Breast epithelium (tissue), 4 donors: ENCODE measurements at regions not wholly inside any gene's neighbourhood (a gene's known extent, or its start where the extent isn't known, plus 50 kb on each side); places are given as distances from the start of the nearest gene placed in this dataset.

ENCODE experiments used
- DNase-seq, 2 donors: peaks; one replicate each; pipeline ENCODE4 v3.0.0-alpha.2; 2019; ENCODE audit warnings: low spot score in 2 of 2
- H3K27ac ChIP-seq, 2 donors: fragments of 200-600 bp; sonication (generic) in 1 of 2; one replicate each; pipeline ENCODE4 v1.5.1; 2016 to 2019; ENCODE audit warnings: mild to moderate bottlenecking in 1 of 2
- H3K27me3 ChIP-seq, 2 donors: fragments of 200-600 bp; sonication (generic) in 1 of 2; one replicate each; pipeline versions ENCODE4 v1.5.1 to v1.6.0; 2017 to 2019; ENCODE audit warnings: control low read depth in 1 of 2, mild to moderate bottlenecking in 1 of 2
- H3K36me3 ChIP-seq: fragments of 200-600 bp; one replicate; pipeline ENCODE4 v1.5.1; 2019
- H3K4me1 ChIP-seq, 2 donors: fragments of 200-600 bp; sonication (generic); one replicate each; pipeline ENCODE4 v1.5.1; 2016 to 2019; ENCODE audit warnings: control low read depth in 1 of 2
- H3K4me3 ChIP-seq, 3 donors: fragments of 200-600 bp; sonication (generic); 1 replicate in 2 of 3; 2 replicates in 1 of 3; pipeline ENCODE4 v1.5.1; 2016 to 2019; ENCODE audit warnings: mild to moderate bottlenecking in 3 of 3, moderate library complexity in 2 of 3
- H3K9me3 ChIP-seq, 2 donors: fragments of 200-600 bp; sonication (generic) in 1 of 2; one replicate each; pipeline ENCODE4 v1.5.1; 2016 to 2019; ENCODE audit warnings: control low read depth in 1 of 2
- CTCF ChIP-seq, 3 donors: fragments of 450-650 bp; IDR thresholded peaks; one replicate each; pipeline ENCODE4 v1.5.1; 2016 to 2017; ENCODE audit warnings: antibody characterized with exemption in 3 of 3, mild to moderate bottlenecking in 3 of 3, moderate library complexity in 3 of 3
- POLR2A ChIP-seq: fragments of 450-650 bp; IDR thresholded peaks from one replicate; pipeline ENCODE4 v1.6.1; 2016; ENCODE audit warnings: antibody characterized with exemption, mild to moderate bottlenecking, moderate library complexity
- POLR2AphosphoS5 ChIP-seq, 3 donors: sonication (generic); formaldehyde crosslinking; IDR thresholded peaks; one replicate each; pipeline ENCODE4 v1.6.1; 2017; ENCODE audit warnings: antibody characterized with exemption in 3 of 3
- intact Hi-C: fragments of 100-400 bp; cut with DNase I; formaldehyde crosslinking; loops from one replicate; pipeline ENCODE4 v1.15.1; 2023; ENCODE audit warnings: low total_unique reads

GRCh38 chr2:106581328-106581727 is 94.2 kb downstream of the CD8B2 start:
- intact Hi-C loops = no loop called here
- Histone ChIP-seq H3K36me3 (no peaks in the 10 kb centered on the region), H3K27me3 (peaks cover 0 to 20% of the 10 kb centered on the region in 2 donors), H3K9me3 (no peaks in the 10 kb centered on the region), H3K4me1 (no peaks in the 10 kb centered on the region), H3K27ac (no peak overlapping the region), H3K4me3 (no peak overlapping the region)
- TF ChIP-seq CTCF (IDR thresholded peaks at IDR 0.05) (no peak), POLR2AphosphoS5 (IDR thresholded peaks at IDR 0.05) (no peak), POLR2A (no peak)
- no peak for DNase-seq

- TF ChIP-seq POLR2A (no peak), POLR2AphosphoS5 (IDR thresholded peaks at IDR 0.05) (no peak)
- Histone ChIP-seq H3K9me3 (no peaks in the 10 kb centered on the region), H3K27me3 (peaks cover 0 to 24% of the 10 kb centered on the region in 2 donors), H3K4me3 (peak overlapping the region; percentile 20 to 62 (median 38)), H3K27ac (no peak overlapping the region), H3K4me1 (no peaks in the 10 kb centered on the region), H3K36me3 (no peaks in the 10 kb centered on the region)
- no peak for DNase-seq
- intact Hi-C loops = no loop called here
Measured at GRCh38 chr2:106581755-106582147, 94.6 kb downstream of the CD8B2 start.

- H3K36me3 ChIP-seq = no peaks in the 10 kb centered on the region
- H3K4me1 ChIP-seq = no peaks in the 10 kb centered on the region
- peak overlapping the region; percentile 20 to 62 (median 38) for H3K4me3 ChIP-seq
- peak; percentile 67 to 68 for DNase-seq
- H3K27me3 ChIP-seq = peaks cover 0 to 24% of the 10 kb centered on the region in 2 donors
- no peaks in the 10 kb centered on the region for H3K9me3 ChIP-seq
- H3K27ac ChIP-seq = no peak overlapping the region
- intact Hi-C loops = no loop called here
- peak in 2 of 3 donors; percentile 69 to 70 for TF ChIP-seq CTCF (IDR thresholded peaks at IDR 0.05)
- TF ChIP-seq POLR2A = no peak
- TF ChIP-seq POLR2AphosphoS5 (IDR thresholded peaks at IDR 0.05) = peak in 2 of 3 donors; percentile 21 to 34
Measured at GRCh38 chr2:106582148-106583143, 95.3 kb downstream of the CD8B2 start.

GRCh38 chr2:106584304-106584954 is 97.3 kb downstream of the CD8B2 start:
- no peak overlapping the region for H3K27ac ChIP-seq
- no peak for DNase-seq
- H3K4me1 ChIP-seq = no peaks in the 10 kb centered on the region
- intact Hi-C loops = no loop called here
- TF ChIP-seq POLR2A (no peak), CTCF (IDR thresholded peaks at IDR 0.05) (no peak), POLR2AphosphoS5 (IDR thresholded peaks at IDR 0.05) (no peak)
- no peaks in the 10 kb centered on the region for H3K9me3 ChIP-seq
- no peaks in the 10 kb centered on the region for H3K36me3 ChIP-seq
- no peak overlapping the region for H3K4me3 ChIP-seq
- peaks cover 0 to 24% of the 10 kb centered on the region in 2 donors for H3K27me3 ChIP-seq

GRCh38 chr2:106596844-106597243 is 109.7 kb downstream of the CD8B2 start:
- DNase-seq = no peak
- H3K4me1 ChIP-seq = no peaks in the 10 kb centered on the region
- no peak overlapping the region for H3K4me3 ChIP-seq
- intact Hi-C loops = no loop called here
- H3K27me3 ChIP-seq = no peaks in the 10 kb centered on the region
- H3K27ac ChIP-seq = no peak overlapping the region
- no peaks in the 10 kb centered on the region for H3K36me3 ChIP-seq
- TF ChIP-seq POLR2AphosphoS5 (IDR thresholded peaks at IDR 0.05) (no peak), CTCF (IDR thresholded peaks at IDR 0.05) (peak in 2 of 3 donors; percentile 14 to 20), POLR2A (no peak)
- no peaks in the 10 kb centered on the region for H3K9me3 ChIP-seq
